CD4-positive, alpha-beta T cell (primary cell): ENCODE measurements at regions not wholly inside any gene's neighbourhood (a gene's known extent, or its start where the extent isn't known, plus 50 kb on each side); places are given as distances from the start of the nearest gene placed in this dataset.

Source experiments
- ATAC-seq: fragments of 200-7000 bp; cut with Tn5 transposase; one replicate; pipeline ENCODE4 v1.10.0; 2022; ENCODE audit warnings: mild to moderate bottlenecking; ENCODE audit not compliant: poor library complexity
- CTCF ChIA-PET: fragments of 350-600 bp; sonication (Branson Sonifier 250); formaldehyde crosslinking; loops from one replicate; lab custom pipeline; 2021; ENCODE audit warnings: antibody characterized with exemption, inconsistent platforms; lab: Charles Lee
- POLR2A ChIA-PET: fragments of 350-600 bp; sonication (Branson Sonifier 250); formaldehyde crosslinking; loops from one replicate; lab custom pipeline; 2021; ENCODE audit warnings: antibody characterized with exemption, inconsistent platforms; lab: Charles Lee
- DNase-seq, 14 experiments: peaks; one replicate each; pipeline ENCODE4 v3.0.0-alpha.2; 2013 to 2020; ENCODE audit warnings: mixed read lengths in 2 of 14
- H3K27ac ChIP-seq, 2 donors: one replicate each; pipeline versions ENCODE4 v1.5.1 to v1.7.0; 2013; ENCODE audit warnings: low read length in 2 of 2, low read depth in 1 of 2, mild to moderate bottlenecking in 1 of 2
- H3K27me3 ChIP-seq, 2 experiments: 1 replicate in 1 of 2; 2 replicates in 1 of 2; pipeline versions ENCODE4 v1.6.1 to v1.7.0; 2013; ENCODE audit warnings: low read length in 2 of 2, control low read depth in 1 of 2, mild to moderate bottlenecking in 1 of 2, moderate library complexity in 1 of 2; ENCODE audit not compliant: insufficient read depth in 2 of 2, control insufficient read depth in 1 of 2
- H3K36me3 ChIP-seq: one replicate; pipeline ENCODE4 v1.6.1; 2013; ENCODE audit warnings: low read length, control low read depth; ENCODE audit not compliant: insufficient read depth
- H3K4me1 ChIP-seq: one replicate; pipeline ENCODE4 v1.6.1; 2013; ENCODE audit warnings: low read length, control low read depth; ENCODE audit not compliant: insufficient read depth
- H3K4me3 ChIP-seq: one replicate; pipeline ENCODE4 v1.5.1; 2013; ENCODE audit warnings: mild to moderate bottlenecking, low read length, moderate library complexity
- H3K9me3 ChIP-seq, 2 experiments: 1 replicate in 1 of 2; 2 replicates in 1 of 2; pipeline versions ENCODE4 v1.6.1 to v1.7.0; 2013; ENCODE audit warnings: low read length in 2 of 2, mild to moderate bottlenecking in 2 of 2, control low read depth in 1 of 2, moderate library complexity in 1 of 2; ENCODE audit not compliant: control insufficient read depth in 1 of 2, insufficient read depth in 1 of 2
- H3K27ac Mint-ChIP-seq: one replicate; pipeline ENCODE4 v1.8.0; 2020; ENCODE audit warnings: mixed read lengths
- H3K27me3 Mint-ChIP-seq: one replicate; pipeline ENCODE4 v1.8.0; 2021; ENCODE audit warnings: mixed read lengths
- H3K36me3 Mint-ChIP-seq: one replicate; pipeline ENCODE4 v1.8.0; 2021; ENCODE audit warnings: low read depth, mixed read lengths
- H3K4me1 Mint-ChIP-seq: one replicate; pipeline ENCODE4 v1.8.0; 2021; ENCODE audit warnings: low read depth, mixed read lengths
- H3K4me3 Mint-ChIP-seq: one replicate; pipeline ENCODE4 v1.8.0; 2020; ENCODE audit warnings: mild to moderate bottlenecking, mixed read lengths
- H3K9me3 Mint-ChIP-seq: one replicate; pipeline ENCODE4 v1.8.0; 2020; ENCODE audit warnings: mixed read lengths
- intact Hi-C, 2 experiments: fragments of 100-400 bp; cut with DNase I in 1 of 2; cut with micrococcal nuclease in 1 of 2; formaldehyde crosslinking; loops; one replicate each; pipeline versions ENCODE4 v1.15.1 to v1.9.0; 2023 to 2025; cut with DNase I, micrococcal nuclease
- TF ChIP-seq, protein P1 (sequence below): fragments of 200-600 bp; IDR thresholded peaks from one replicate; pipeline ENCODE4 v1.8.0; 2022; ENCODE audit warnings: antibody characterized with exemption, mild to moderate bottlenecking

DNA sequence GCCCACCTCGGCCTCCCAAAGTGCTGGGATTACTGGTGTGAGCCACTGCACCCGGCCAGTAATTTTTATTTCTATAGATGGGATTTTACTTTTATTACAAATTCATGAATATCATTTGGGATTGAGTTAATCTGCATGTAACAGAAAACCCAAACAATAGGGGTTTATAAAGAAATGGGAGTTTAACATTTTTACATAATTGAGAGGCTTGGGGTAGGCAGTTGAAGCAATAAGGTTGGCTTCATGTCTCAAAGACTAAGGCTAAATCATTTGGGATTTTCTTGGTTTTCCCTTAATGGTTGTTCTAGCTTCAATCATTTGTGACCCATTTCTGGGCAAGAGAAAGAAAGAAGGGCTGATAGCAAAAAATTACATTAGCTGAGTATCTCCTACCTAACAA is 118.7 kb upstream of the FOXD3 start:
- Mint-ChIP-seq H3K9me3 (no peaks in the 10 kb centered on the region), H3K36me3 (no peaks in the 10 kb centered on the region), H3K4me3 (no peak overlapping the region), H3K27ac (no peak overlapping the region), H3K4me1 (no peaks in the 10 kb centered on the region), H3K27me3 (peaks cover 25% of the 10 kb centered on the region)
- TF ChIP-seq, protein P1, sequence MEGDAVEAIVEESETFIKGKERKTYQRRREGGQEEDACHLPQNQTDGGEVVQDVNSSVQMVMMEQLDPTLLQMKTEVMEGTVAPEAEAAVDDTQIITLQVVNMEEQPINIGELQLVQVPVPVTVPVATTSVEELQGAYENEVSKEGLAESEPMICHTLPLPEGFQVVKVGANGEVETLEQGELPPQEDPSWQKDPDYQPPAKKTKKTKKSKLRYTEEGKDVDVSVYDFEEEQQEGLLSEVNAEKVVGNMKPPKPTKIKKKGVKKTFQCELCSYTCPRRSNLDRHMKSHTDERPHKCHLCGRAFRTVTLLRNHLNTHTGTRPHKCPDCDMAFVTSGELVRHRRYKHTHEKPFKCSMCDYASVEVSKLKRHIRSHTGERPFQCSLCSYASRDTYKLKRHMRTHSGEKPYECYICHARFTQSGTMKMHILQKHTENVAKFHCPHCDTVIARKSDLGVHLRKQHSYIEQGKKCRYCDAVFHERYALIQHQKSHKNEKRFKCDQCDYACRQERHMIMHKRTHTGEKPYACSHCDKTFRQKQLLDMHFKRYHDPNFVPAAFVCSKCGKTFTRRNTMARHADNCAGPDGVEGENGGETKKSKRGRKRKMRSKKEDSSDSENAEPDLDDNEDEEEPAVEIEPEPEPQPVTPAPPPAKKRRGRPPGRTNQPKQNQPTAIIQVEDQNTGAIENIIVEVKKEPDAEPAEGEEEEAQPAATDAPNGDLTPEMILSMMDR, result no peak
- Histone ChIP-seq H3K27ac (no peak overlapping the region), H3K4me3 (no peak overlapping the region), H3K9me3 (no peaks in the 10 kb centered on the region), H3K36me3 (no peaks in the 10 kb centered on the region), H3K4me1 (no peaks in the 10 kb centered on the region), H3K27me3 (peaks cover 0 to 3% of the 10 kb centered on the region in 2 experiments)
- ChIA-PET POLR2A (no interaction called here), CTCF (no interaction called here)
- ATAC-seq (no peak), DNase-seq (no peak)
- intact Hi-C loops, result no loop called here

DNA sequence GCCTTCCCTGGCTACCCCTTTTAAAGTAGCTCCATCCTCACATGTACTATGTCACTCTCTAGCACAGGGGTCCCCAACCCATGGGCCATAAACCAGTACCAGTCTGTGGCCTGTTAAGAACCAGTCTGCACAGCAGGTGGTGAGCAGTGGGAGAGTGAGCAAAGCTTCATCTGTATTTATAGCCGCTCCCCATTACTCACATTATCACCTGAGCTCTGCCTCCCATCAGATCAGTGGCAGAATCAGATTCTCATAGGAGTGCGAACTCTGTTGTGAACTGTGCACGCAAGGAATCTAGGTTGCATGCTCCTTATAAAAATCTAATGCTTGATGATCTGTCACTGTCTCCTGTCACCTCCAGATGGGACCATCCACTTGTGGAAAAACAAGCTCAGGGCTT is 116.6 kb upstream of the FOXD3 start:
- Histone ChIP-seq H3K4me1 (no peaks in the 10 kb centered on the region), H3K27ac (no peak overlapping the region), H3K36me3 (no peaks in the 10 kb centered on the region), H3K9me3 (no peaks in the 10 kb centered on the region), H3K4me3 (no peak overlapping the region), H3K27me3 (peaks cover 0 to 4% of the 10 kb centered on the region in 2 experiments)
- ChIA-PET POLR2A (no interaction called here), CTCF (no interaction called here)
- Mint-ChIP-seq H3K27me3 (peaks cover 35% of the 10 kb centered on the region), H3K36me3 (no peaks in the 10 kb centered on the region), H3K27ac (no peak overlapping the region), H3K9me3 (no peaks in the 10 kb centered on the region), H3K4me3 (no peak overlapping the region), H3K4me1 (no peaks in the 10 kb centered on the region)
- TF ChIP-seq, protein P1, result no peak
- ATAC-seq (no peak), DNase-seq (no peak)
- intact Hi-C loops, result no loop called here

DNA sequence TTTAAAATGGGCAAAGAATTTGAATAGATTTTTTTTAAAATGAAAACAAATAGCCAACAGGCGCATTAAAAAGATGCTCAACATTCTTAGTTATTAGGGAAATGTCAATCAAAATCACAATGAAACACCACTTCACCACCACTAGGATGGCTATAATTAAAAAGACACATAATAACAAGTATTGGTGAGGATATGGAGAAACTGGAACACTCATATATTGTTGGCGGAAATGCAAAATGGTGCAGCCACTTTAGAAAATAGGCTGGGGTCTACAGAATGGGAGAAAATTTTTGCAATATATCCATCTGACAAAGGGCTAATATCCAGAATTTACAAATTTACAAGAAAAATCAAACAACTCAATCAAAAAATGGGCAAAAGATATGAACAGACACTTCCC is 107.8 kb upstream of the FOXD3 start:
- Histone ChIP-seq H3K27me3 (peaks cover 0 to 4% of the 10 kb centered on the region in 2 experiments), H3K9me3 (peaks cover 4 to 5% of the 10 kb centered on the region in 2 experiments), H3K27ac (no peak overlapping the region), H3K4me1 (no peaks in the 10 kb centered on the region), H3K4me3 (no peak overlapping the region), H3K36me3 (no peaks in the 10 kb centered on the region)
- Mint-ChIP-seq H3K4me1 (no peaks in the 10 kb centered on the region), H3K27ac (no peak overlapping the region), H3K27me3 (peaks cover 17% of the 10 kb centered on the region), H3K9me3 (peaks cover 10% of the 10 kb centered on the region), H3K4me3 (no peak overlapping the region), H3K36me3 (no peaks in the 10 kb centered on the region)
- CTCF ChIA-PET, result no interaction called here
- POLR2A ChIA-PET, result no interaction called here
- TF ChIP-seq, protein P1, result no peak
- ATAC-seq, result no peak
- intact Hi-C loops, result loop anchor here in 1 of 2 experiments (10.0 kb wide), 1 partner anchor 60 kb away; no protein-coding TSS in a partner anchor
- DNase-seq, result no peak
